Fibroblast of pulmonary artery (primary cell): ENCODE measurements at regions not wholly inside any gene's neighbourhood (a gene's known extent, or its start where the extent isn't known, plus 50 kb on each side); places are given as distances from the start of the nearest gene placed in this dataset.

ENCODE experiments used
- DNase-seq: peaks from one replicate; pipeline ENCODE4 v3.0.0-alpha.2; 2010; ENCODE audit warnings: low read depth
- H3K4me3 ChIP-seq: replicated peaks from 2 replicates; pipeline ENCODE4 v1.5.1; 2011; ENCODE audit warnings: low read depth, mild to moderate bottlenecking, control low read depth, low read length, moderate library complexity
- CTCF ChIP-seq: IDR thresholded peaks from 2 replicates; pipeline ENCODE4 v1.5.1; 2011; ENCODE audit warnings: mild to moderate bottlenecking, control low read depth, low read length, inconsistent platforms; ENCODE audit errors: missing control alignments

DNA sequence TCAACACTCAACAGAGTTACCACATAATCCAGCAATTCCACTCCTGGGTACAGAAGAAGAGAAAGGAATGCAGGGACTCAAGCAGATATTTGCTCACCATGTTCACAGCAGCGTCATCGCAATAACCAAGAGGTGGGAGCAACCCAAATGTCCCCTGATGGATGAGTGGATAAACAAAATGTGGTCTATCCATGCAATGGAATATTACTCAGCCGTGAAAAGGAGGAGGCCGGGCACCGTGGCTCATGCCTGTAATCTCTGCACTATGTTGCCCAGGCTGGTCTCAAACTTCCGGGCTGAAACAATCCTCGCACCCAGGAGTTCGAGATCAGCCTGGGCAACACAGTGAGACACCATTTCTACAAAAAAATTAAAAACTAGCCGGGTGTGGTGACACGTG is 131.7 kb downstream of the CTTN start:
- TF ChIP-seq CTCF = no peak

DNA sequence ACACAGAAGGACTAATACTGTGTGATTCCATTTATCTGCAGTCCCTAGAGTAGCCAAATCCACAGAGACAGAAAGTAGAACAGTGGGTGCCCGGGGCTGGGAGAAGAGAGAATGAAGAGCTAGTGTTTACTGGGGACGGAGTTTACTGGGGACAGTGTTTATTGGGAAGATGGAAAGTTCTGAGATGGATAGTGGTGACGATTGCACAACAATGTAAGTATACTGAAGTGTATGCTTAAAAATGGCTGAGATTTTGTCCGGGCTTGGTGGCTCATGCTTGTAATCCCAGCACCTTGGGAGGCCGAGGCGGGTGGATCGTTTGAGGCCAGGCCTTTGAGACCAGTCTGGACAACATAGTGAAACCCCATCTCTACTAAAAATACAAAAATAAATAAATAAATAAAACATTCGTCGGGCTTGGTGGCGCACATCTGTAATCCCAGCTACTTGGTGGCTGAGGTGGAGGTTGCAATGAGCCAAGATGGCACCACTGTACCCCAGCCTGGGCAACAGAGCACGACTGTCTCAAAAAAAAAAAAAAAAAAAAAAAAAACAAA is 132.4 kb downstream of the CTTN start:
- H3K4me3 ChIP-seq = no peak overlapping the region
- DNase-seq = no peak
- TF ChIP-seq CTCF = no peak

More for the DNA sequence above, 131.7 kb downstream of the CTTN start:
- DNase-seq = no peak
- no peak overlapping the region for H3K4me3 ChIP-seq

DNA sequence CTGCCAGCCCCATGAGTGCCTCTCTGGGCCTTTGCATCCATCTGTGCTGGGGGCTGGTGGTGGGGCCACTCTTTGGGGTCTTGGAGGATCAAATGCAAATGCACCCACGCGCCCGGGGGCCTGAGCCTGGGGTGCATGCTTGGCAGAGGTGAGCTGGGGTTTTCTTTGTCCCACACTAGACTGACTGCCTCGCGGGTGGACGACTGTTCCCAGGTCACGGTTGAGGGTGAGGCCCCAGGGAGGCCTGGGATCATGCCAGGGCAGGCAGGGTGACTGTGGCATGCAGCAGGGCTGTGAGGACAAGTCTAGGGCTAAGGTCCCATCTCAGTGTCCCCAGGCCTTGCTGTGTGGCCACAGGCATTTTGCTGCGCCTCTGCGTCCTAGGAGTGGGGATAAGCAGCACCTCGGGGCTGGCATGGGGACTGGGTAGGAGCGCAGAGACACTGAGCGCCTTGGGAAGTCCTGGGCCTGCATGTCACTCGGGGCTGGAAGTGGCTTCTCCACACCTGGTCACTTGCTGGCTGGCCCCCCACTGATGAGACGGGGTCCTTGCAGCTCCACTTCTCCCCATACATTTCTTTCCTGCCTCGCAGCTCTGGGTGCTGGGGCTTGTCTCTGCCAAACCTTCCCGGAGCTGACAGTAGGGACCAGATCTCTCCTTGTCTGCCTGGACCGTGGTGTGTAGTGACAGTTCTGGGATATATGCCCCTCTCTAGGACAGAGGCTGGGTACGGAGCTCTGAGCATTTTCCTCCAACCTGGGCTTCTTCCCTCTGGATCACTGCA is 133.1 kb downstream of the CTTN start:
- DNase-seq = no peak
- H3K4me3 ChIP-seq = no peak overlapping the region
- no peak for TF ChIP-seq CTCF

DNA sequence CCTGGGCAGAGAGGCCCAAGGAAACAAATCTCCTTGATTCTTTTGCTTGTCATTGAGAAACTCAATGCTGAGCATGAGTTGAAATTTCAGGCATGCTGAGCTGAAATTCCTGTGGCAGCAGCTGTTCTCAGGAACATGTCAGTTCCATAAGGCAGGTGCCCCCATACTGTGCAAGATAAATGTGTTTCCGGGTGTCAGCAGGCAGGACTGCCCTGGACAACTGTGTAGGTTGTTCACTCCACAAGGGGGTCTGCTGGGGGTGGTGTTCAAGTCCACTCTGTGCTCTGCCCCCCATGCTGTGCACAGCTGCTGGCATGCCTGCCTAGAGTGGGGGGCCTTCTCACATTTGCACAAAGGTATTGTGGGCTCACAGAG is 133.7 kb downstream of the CTTN start:
- no peak for DNase-seq
- TF ChIP-seq CTCF = no peak
- no peak overlapping the region for H3K4me3 ChIP-seq

- no peak overlapping the region for H3K4me3 ChIP-seq
- no peak for TF ChIP-seq CTCF
- DNase-seq = no peak
Observed at GRCh38 chr11:70532731-70533130, 134.4 kb downstream of the CTTN start.

DNA sequence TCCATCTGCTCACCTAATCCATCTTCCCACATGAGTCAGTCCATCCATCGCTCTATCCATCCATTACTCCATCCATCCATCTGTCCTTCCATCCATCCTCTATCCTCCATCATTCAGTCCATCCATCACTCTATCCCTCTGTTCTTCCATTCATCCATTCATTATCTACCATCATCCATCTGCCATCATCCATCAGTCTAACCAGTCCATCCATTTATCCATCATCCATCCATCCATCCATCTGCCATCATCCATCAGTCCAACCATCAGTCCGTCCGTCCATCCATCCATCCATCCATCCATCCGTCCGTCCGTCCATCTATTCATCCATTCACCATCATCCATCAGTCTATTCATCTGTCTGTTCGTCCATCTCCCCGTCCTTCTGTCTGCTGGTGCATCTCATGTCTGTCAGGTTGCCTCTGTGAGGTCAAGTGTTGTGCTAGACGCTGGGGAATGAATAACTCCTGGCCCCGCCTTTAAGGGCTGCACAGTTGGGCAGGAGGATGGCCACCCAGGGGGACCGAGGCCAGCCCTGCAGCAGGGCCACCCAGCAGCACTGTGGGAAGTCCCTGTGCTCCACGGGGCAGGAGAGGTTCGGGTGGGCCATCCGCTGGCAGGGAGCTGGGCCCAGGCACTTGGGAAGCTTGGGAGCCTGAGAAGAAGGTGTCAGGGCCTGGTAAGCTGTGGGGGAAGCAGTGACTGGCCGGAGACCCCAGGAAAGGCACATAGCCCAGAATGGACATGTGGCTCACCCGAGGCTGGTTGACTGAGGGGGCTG is 137.1 kb downstream of the CTTN start:
- no peak for TF ChIP-seq CTCF
- no peak overlapping the region for H3K4me3 ChIP-seq
- no peak for DNase-seq
